Esophagus muscularis mucosa (tissue), 4 donors: ENCODE measurements at regions not wholly inside any gene's neighbourhood (a gene's known extent, or its start where the extent isn't known, plus 50 kb on each side); places are given as distances from the start of the nearest gene placed in this dataset.
"Not testable (repeated sequence)": the region's sequence is repeated elsewhere in the genome, so short reads cannot be mapped to it uniquely, and the experiment has no call there.

Experiments
- DNase-seq: peaks from one replicate; pipeline ENCODE4 v3.0.0-alpha.2; 2017; ENCODE audit errors: extremely low spot score
- H3K27ac ChIP-seq, 4 donors: fragments of 200-600 bp; sonication (generic); replicated peaks in 1 of 4; 1 replicate in 3 of 4; 2 replicates in 1 of 4; pipeline ENCODE4 v1.5.1; 2016 to 2019; ENCODE audit warnings: mild to moderate bottlenecking in 1 of 4
- H3K27me3 ChIP-seq, 4 donors: fragments of 200-600 bp; sonication (generic); one replicate each; pipeline versions ENCODE4 v1.5.1 to v1.6.0; 2016 to 2019
- H3K36me3 ChIP-seq, 4 donors: fragments of 200-600 bp; sonication (generic); one replicate each; pipeline ENCODE4 v1.5.1; 2016 to 2019
- H3K4me1 ChIP-seq, 4 donors: fragments of 200-600 bp; sonication (generic); one replicate each; pipeline ENCODE4 v1.5.1; 2016 to 2019
- H3K4me3 ChIP-seq, 4 donors: fragments of 200-600 bp; sonication (generic); 1 replicate in 2 of 4; 2 replicates in 2 of 4; pipeline ENCODE4 v1.5.1; 2016 to 2019; ENCODE audit warnings: mild to moderate bottlenecking in 4 of 4, moderate library complexity in 1 of 4
- H3K9me3 ChIP-seq, 4 donors: fragments of 200-600 bp; sonication (generic); 1 replicate in 3 of 4; 2 replicates in 1 of 4; pipeline ENCODE4 v1.5.1; 2016 to 2019
- EP300 ChIP-seq: sonication (generic); formaldehyde crosslinking; IDR thresholded peaks from one replicate; pipeline ENCODE4 v1.6.1; 2017; ENCODE audit warnings: antibody characterized with exemption
- POLR2A ChIP-seq: fragments of 450-650 bp; IDR thresholded peaks from one replicate; pipeline ENCODE4 v1.6.1; 2017; ENCODE audit warnings: antibody characterized with exemption, moderate library complexity, mild to moderate bottlenecking, low read depth
- POLR2AphosphoS5 ChIP-seq, 2 donors: sonication (generic); formaldehyde crosslinking; IDR thresholded peaks; one replicate each; pipeline ENCODE4 v1.6.1; 2017; ENCODE audit warnings: antibody characterized with exemption in 2 of 2
- WGBS: methylation state at CpG from one replicate; pipeline ENCODE4 v1.1.5; 2018; 5-methylcytosine and 5-hydroxymethylcytosine counted together
- intact Hi-C: fragments of 100-400 bp; cut with DNase I; formaldehyde crosslinking; loops from one replicate; pipeline ENCODE4 v1.15.1; 2023
- TF ChIP-seq, protein P1 (sequence below), 3 experiments: fragments of 200-600 bp in 2 of 3; fragments of 450-650 bp in 1 of 3; sonication (generic) in 2 of 3; IDR thresholded peaks; one replicate each; pipeline ENCODE4 v1.5.1; 2017 to 2019; ENCODE audit warnings: antibody characterized with exemption in 3 of 3, mild to moderate bottlenecking in 2 of 3, moderate library complexity in 1 of 3

- no peaks in the 10 kb centered on the region for H3K36me3 ChIP-seq
- intact Hi-C loops, result no loop called here
- peaks cover 0 to 8% (median 2%) of the 10 kb centered on the region in 4 donors for H3K4me1 ChIP-seq
- H3K27me3 ChIP-seq, result no peaks in the 10 kb centered on the region
- H3K9me3 ChIP-seq, result no peaks in the 10 kb centered on the region
- no peak overlapping the region for H3K4me3 ChIP-seq
- no peak overlapping the region for H3K27ac ChIP-seq
- no peak for DNase-seq
- 68% methylated on average over 1 of the region's 1 CpG for WGBS
- no peak for TF ChIP-seq POLR2A
- no peak for TF ChIP-seq POLR2AphosphoS5 (IDR thresholded peaks at IDR 0.05)
- TF ChIP-seq EP300, result no peak
- TF ChIP-seq, protein P1, sequence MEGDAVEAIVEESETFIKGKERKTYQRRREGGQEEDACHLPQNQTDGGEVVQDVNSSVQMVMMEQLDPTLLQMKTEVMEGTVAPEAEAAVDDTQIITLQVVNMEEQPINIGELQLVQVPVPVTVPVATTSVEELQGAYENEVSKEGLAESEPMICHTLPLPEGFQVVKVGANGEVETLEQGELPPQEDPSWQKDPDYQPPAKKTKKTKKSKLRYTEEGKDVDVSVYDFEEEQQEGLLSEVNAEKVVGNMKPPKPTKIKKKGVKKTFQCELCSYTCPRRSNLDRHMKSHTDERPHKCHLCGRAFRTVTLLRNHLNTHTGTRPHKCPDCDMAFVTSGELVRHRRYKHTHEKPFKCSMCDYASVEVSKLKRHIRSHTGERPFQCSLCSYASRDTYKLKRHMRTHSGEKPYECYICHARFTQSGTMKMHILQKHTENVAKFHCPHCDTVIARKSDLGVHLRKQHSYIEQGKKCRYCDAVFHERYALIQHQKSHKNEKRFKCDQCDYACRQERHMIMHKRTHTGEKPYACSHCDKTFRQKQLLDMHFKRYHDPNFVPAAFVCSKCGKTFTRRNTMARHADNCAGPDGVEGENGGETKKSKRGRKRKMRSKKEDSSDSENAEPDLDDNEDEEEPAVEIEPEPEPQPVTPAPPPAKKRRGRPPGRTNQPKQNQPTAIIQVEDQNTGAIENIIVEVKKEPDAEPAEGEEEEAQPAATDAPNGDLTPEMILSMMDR (IDR thresholded peaks at IDR 0.05), result no peak
These were observed 211.7 kb upstream of the ELL2 start for GRCh38 chr5:96173366-96173765.

- intact Hi-C loops, result no loop called here
- no peak overlapping the region for H3K27ac ChIP-seq
- no peak overlapping the region for H3K4me3 ChIP-seq
- WGBS, result 73% methylated on average over 2 of the region's 2 CpGs
- peaks cover 0 to 5% (median 2%) of the 10 kb centered on the region in 4 donors for H3K4me1 ChIP-seq
- H3K27me3 ChIP-seq, result no peaks in the 10 kb centered on the region
- H3K36me3 ChIP-seq, result no peaks in the 10 kb centered on the region
- no peak for TF ChIP-seq EP300
- TF ChIP-seq POLR2A, result no peak
- TF ChIP-seq POLR2AphosphoS5 (IDR thresholded peaks at IDR 0.05), result no peak
- TF ChIP-seq, protein P1 (IDR thresholded peaks at IDR 0.05), result no peak
- no peak for DNase-seq
- H3K9me3 ChIP-seq, result no peaks in the 10 kb centered on the region
These were observed 210.8 kb upstream of the ELL2 start for GRCh38 chr5:96172436-96172835.

DNA sequence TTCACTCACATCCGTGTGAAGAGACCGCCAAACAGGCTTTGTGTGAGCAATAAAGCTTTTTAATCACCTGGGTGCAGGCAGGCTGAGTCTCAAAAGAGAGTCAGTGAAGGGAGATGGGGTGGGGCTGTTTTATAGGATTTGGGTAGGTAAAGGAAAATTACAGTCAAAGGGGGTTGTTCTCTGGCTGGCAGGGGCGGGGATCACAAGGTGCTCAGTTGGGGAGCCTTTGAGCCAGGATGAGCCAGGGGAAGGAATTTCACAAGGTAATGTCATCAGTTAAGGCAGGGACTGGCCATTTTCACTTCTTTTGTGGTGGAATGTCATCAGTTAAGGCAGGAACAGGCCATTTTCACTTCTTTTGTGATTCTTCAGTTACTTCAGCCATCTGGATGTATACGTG is 210.3 kb upstream of the ELL2 start:
- H3K4me1 ChIP-seq, H3K27ac ChIP-seq, H3K27me3 ChIP-seq, H3K36me3 ChIP-seq, H3K4me3 ChIP-seq, DNase-seq, intact Hi-C loops, H3K9me3 ChIP-seq: not testable (repeated sequence)
- WGBS, result 88% methylated on average over 4 of the region's 4 CpGs

GRCh38 chr5:96170481-96171125 is 209.0 kb upstream of the ELL2 start:
- WGBS, result 92% methylated on average over 15 of the region's 15 CpGs
- H3K36me3 ChIP-seq, H3K27ac ChIP-seq, H3K9me3 ChIP-seq, H3K4me1 ChIP-seq, DNase-seq, H3K27me3 ChIP-seq, H3K4me3 ChIP-seq, intact Hi-C loops: not testable (repeated sequence)

DNA sequence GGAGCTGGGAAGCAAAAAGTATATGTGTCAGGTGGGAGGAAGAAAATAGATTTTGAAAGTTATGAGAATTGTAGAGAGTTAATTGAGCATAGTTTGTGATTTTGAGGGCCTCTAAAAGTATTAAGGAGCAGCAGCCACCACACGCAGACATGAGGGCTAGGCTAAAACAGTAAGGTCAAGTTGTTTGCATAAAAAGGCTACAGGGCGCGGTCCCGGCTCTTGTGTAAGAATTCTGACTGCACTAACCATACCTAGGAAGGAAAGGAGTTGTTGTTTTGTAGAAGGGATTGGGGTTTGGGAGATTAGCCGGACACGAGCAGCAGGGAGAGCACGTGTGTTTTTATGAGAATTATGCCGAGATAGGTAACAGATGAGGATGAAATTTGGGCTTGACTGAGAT is 207.2 kb upstream of the ELL2 start:
- DNase-seq, H3K27me3 ChIP-seq, H3K4me3 ChIP-seq, intact Hi-C loops, H3K36me3 ChIP-seq, H3K4me1 ChIP-seq, H3K27ac ChIP-seq, H3K9me3 ChIP-seq: not testable (repeated sequence)
- WGBS, result 95% methylated on average over 8 of the region's 8 CpGs

GRCh38 chr5:96159043-96159442 is 197.4 kb upstream of the ELL2 start:
- TF ChIP-seq, protein P1 (IDR thresholded peaks at IDR 0.05), result no peak
- no peak for TF ChIP-seq POLR2AphosphoS5 (IDR thresholded peaks at IDR 0.05)
- TF ChIP-seq EP300, result no peak
- no peak overlapping the region for H3K27ac ChIP-seq
- DNase-seq, result no peak
- H3K9me3 ChIP-seq, result no peaks in the 10 kb centered on the region
- H3K27me3 ChIP-seq, result no peaks in the 10 kb centered on the region
- H3K4me3 ChIP-seq, result no peak overlapping the region
- 87% methylated on average over 2 of the region's 2 CpGs for WGBS
- peaks cover 0 to 8% (median 4%) of the 10 kb centered on the region in 4 donors for H3K4me1 ChIP-seq
- H3K36me3 ChIP-seq, result no peaks in the 10 kb centered on the region
- intact Hi-C loops, result no loop called here
